Mesodermal cell (in vitro differentiated cells): ENCODE measurements at regions not wholly inside any gene's neighbourhood (a gene's known extent, or its start where the extent isn't known, plus 50 kb on each side); places are given as distances from the start of the nearest gene placed in this dataset.

Source experiments
- H3K27ac ChIP-seq: 2 replicates; pipeline ENCODE4 v1.7.0; 2013; ENCODE audit warnings: mild to moderate bottlenecking, low read depth, low read length, moderate library complexity; ENCODE audit not compliant: severe bottlenecking
- H3K36me3 ChIP-seq: 2 replicates; pipeline ENCODE4 v1.7.1; 2013; ENCODE audit warnings: mild to moderate bottlenecking, low read length, moderate library complexity; ENCODE audit not compliant: control insufficient read depth, insufficient read depth
- H3K4me1 ChIP-seq: one replicate; pipeline ENCODE4 v1.7.1; 2013; ENCODE audit warnings: mild to moderate bottlenecking, low read length; ENCODE audit not compliant: insufficient read depth, control insufficient read depth, poor library complexity, severe bottlenecking
- H3K4me3 ChIP-seq: 2 replicates; pipeline ENCODE4 v1.7.0; 2013; ENCODE audit warnings: low read length, control low read depth, mild to moderate bottlenecking; ENCODE audit not compliant: insufficient read depth, poor library complexity, severe bottlenecking; ENCODE audit errors: extremely low read depth
- H3K9me3 ChIP-seq: 2 replicates; pipeline ENCODE4 v1.7.1; 2013; ENCODE audit warnings: mild to moderate bottlenecking, low read length, moderate library complexity; ENCODE audit not compliant: control insufficient read depth
- WGBS, 2 experiments: methylation state at CpG; one replicate each; pipeline ENCODE4 v1.1.5; 2013; ENCODE audit warnings: missing lambda C conversion rate in 2 of 2; ENCODE audit not compliant: insufficient coverage in 2 of 2; 5-methylcytosine and 5-hydroxymethylcytosine counted together

- Histone ChIP-seq H3K4me3 (no peak overlapping the region), H3K9me3 (no peaks in the 10 kb centered on the region)
These were observed 260.8 kb upstream of the CCDC196 start for GRCh38 chr14:66225337-66225736.

DNA sequence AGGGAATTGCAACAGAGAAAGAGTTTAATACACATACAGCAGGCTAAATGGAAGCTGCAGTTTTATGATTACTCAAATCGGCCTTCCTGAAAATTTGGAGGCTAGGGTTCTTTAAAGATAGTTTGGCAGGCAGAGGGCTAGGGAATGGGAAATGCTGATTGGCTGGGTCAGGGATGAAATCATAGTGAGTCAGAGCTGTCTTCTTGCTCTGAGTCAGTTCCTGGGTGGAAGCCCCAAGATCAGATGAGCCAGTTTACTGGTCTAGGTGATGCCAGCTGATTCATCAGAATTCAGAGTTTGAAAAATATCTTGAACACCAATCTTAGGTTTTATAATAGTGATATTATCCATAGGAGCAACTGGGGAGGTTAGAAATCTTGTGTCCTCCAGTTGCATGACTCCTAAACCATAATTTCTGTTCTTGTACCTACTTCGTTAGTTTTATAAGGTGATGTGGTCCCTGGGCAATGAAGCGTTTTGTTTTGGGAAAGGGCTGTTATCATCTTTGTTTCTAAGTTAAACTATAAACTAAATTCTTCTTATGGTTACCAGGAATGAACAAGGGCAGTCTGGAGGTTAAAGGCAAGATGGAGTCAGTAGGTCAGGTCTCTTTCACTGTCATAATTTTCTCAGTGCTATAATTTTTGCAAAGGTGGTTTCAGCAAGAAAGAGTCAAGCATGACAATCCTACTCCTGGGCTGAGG is 257.8 kb upstream of the CCDC196 start:
- no peak overlapping the region for H3K4me3 ChIP-seq
- H3K27ac ChIP-seq: no peak overlapping the region
- WGBS, 2 experiments: 75 to 83% methylated on average over 1 of the region's 3 CpGs
- H3K9me3 ChIP-seq: no peaks in the 10 kb centered on the region
- H3K36me3 ChIP-seq: no peaks in the 10 kb centered on the region
- no peaks in the 10 kb centered on the region for H3K4me1 ChIP-seq

More at GRCh38 chr14:66225337-66225736, 260.8 kb upstream of the CCDC196 start:
- Histone ChIP-seq H3K4me1 (no peaks in the 10 kb centered on the region), H3K36me3 (no peaks in the 10 kb centered on the region), H3K27ac (no peak overlapping the region)

DNA sequence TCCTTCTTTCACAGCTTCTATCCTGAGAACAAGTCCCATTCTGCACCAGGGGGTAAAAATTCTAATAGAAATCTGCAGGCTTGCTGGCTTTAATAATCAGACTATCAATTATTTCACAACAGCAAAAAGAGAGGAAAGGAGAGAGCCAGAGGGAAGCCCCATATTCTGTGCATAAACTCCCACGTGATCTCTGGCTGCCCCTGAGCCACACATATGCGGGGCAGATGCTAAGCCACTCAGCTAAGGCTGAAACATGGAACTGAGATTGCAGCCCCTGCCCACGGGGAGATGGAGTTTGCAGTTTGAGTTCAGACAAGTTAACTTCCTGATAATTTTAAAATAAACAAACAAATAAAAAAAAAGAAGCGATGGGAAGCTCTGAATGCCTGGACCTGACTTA is 254.4 kb upstream of the CCDC196 start:
- WGBS, 2 experiments: 75% methylated on average over 3 of the region's 4 CpGs; no CpG with 5 or more reads in 1 of the 2 experiments

GRCh38 chr14:66233591-66233990 is 252.6 kb upstream of the CCDC196 start:
- H3K4me3 ChIP-seq: no peak overlapping the region
- H3K36me3 ChIP-seq: no peaks in the 10 kb centered on the region
- no peaks in the 10 kb centered on the region for H3K9me3 ChIP-seq
- no peaks in the 10 kb centered on the region for H3K4me1 ChIP-seq
- 80 to 90% methylated on average over 4 of the region's 4 CpGs for WGBS, 2 experiments
- H3K27ac ChIP-seq: no peak overlapping the region

More for the DNA sequence above, 254.4 kb upstream of the CCDC196 start:
- H3K36me3 ChIP-seq: no peaks in the 10 kb centered on the region
- H3K4me1 ChIP-seq: no peaks in the 10 kb centered on the region
- no peaks in the 10 kb centered on the region for H3K9me3 ChIP-seq
- no peak overlapping the region for H3K4me3 ChIP-seq
- H3K27ac ChIP-seq: no peak overlapping the region

DNA sequence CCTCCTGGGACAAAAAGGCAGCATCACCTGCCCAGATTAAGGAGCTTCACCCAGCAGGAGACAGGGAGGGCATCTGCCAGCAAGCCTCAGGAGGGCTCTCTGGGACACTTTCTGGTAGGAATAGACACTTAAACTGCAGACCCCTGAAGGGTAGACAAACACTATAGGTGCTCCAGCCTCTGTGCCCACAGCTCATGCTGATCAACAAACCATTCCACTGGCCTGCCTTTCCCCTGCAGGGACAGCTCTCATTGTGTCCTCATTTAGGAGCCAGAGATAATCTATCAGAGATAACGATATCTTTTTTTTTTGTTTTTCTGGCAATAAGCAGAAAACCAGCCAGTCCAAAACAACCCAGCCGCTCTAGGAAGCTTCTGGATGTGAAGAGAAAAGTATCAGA is 251.8 kb upstream of the CCDC196 start:
- no peaks in the 10 kb centered on the region for H3K36me3 ChIP-seq
- no peak overlapping the region for H3K4me3 ChIP-seq
- no peaks in the 10 kb centered on the region for H3K9me3 ChIP-seq
- WGBS, 2 experiments: no CpG with 5 or more reads among the region's 2 CpGs
- H3K4me1 ChIP-seq: no peaks in the 10 kb centered on the region
- no peak overlapping the region for H3K27ac ChIP-seq

DNA sequence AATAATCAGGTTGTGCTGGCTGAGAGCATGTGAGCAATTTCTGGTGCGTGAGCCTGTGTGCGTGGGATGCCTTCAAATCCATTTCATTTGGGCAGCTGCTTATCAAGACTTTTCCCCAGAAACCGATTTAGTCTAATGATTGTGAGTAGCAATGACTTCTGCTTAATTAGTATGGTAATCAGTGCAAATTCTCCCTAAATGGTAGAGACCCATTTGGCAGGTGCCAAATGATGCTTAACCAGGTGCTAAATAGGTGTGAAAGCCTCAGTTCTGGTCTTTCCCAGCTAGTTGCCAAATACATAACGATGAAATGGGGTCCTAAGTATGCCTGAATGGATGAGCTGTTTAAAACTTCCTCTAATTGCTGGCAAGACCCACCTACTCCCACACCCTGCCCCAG is 248.4 kb upstream of the CCDC196 start:
- WGBS, 2 experiments: 80 to 94% methylated on average over 1 to 3 of the region's 4 CpGs
- Histone ChIP-seq H3K36me3 (no peaks in the 10 kb centered on the region), H3K4me3 (no peak overlapping the region), H3K4me1 (no peaks in the 10 kb centered on the region), H3K27ac (no peak overlapping the region), H3K9me3 (no peaks in the 10 kb centered on the region)

GRCh38 chr14:66238969-66239368 is 247.2 kb upstream of the CCDC196 start:
- Histone ChIP-seq H3K27ac (no peak overlapping the region), H3K9me3 (no peaks in the 10 kb centered on the region), H3K4me3 (no peak overlapping the region), H3K4me1 (no peaks in the 10 kb centered on the region), H3K36me3 (no peaks in the 10 kb centered on the region)
- no CpG with 5 or more reads among the region's 1 CpG for WGBS, 2 experiments

DNA sequence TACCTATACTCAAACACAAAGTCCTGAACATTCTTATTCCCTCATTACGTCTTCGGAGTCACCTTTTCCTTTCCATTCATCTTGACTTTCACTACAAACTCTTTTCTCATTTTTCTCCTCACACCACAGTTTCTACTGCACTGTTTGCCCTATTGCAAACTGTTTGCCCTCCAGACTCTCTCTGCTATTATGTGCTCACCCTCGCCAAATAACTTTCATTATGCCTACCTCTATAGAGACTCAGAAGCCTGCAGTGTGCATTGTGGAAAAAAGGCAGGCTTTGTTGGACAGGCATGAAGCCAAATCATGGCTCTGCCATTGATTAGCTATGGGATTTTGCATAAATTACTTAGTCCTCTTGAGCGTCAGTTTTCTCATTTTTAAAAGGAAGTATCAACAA is 246.6 kb upstream of the CCDC196 start:
- 94 to 96% methylated on average over 2 to 3 of the region's 4 CpGs for WGBS, 2 experiments
- Histone ChIP-seq H3K27ac (no peak overlapping the region), H3K9me3 (no peaks in the 10 kb centered on the region), H3K36me3 (no peaks in the 10 kb centered on the region), H3K4me1 (no peaks in the 10 kb centered on the region), H3K4me3 (no peak overlapping the region)

DNA sequence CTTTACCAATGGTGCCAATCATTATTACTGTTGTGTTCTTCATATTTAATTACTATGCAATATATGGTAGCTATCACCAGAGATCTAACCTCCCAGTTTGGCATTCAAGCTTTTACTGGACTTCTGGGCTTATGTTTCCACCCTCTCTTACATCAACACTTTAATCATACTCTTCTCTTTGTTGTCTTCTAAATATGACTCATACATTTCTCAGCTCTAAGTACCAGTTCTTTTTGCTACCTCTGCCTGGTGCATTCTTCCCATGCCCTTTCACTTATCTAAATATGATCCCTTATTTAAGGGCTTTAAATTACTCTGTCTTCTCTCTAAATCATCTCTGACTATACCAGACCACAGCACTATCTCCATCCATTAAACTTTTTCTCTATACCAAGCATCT is 246.1 kb upstream of the CCDC196 start:
- Histone ChIP-seq H3K4me1 (no peaks in the 10 kb centered on the region), H3K27ac (no peak overlapping the region), H3K9me3 (no peaks in the 10 kb centered on the region), H3K36me3 (no peaks in the 10 kb centered on the region), H3K4me3 (no peak overlapping the region)

- no peaks in the 10 kb centered on the region for H3K4me1 ChIP-seq
- H3K36me3 ChIP-seq: no peaks in the 10 kb centered on the region
- no peak overlapping the region for H3K27ac ChIP-seq
- 90% methylated on average over 1 of the region's 1 CpG; no CpG with 5 or more reads in 1 of the 2 experiments for WGBS, 2 experiments
- no peaks in the 10 kb centered on the region for H3K9me3 ChIP-seq
- H3K4me3 ChIP-seq: no peak overlapping the region
These were observed 244.2 kb upstream of the CCDC196 start for GRCh38 chr14:66242001-66242400.

GRCh38 chr14:66244834-66245233 is 241.3 kb upstream of the CCDC196 start:
- Histone ChIP-seq H3K4me3 (no peak overlapping the region), H3K4me1 (peaks cover 3% of the 10 kb centered on the region), H3K27ac (no peak overlapping the region), H3K9me3 (no peaks in the 10 kb centered on the region), H3K36me3 (no peaks in the 10 kb centered on the region)
- 95 to 100% methylated on average over 1 to 4 of the region's 5 CpGs for WGBS, 2 experiments
